ENCODE measurements at regions not wholly inside any gene's neighbourhood (a gene's known extent, or its start where the extent isn't known, plus 50 kb on each side); places are given as distances from the start of the nearest gene placed in this dataset.

GRCh38 chr18:61727241-61728193 lies 165.3 kb downstream of the RNF152 start:
- no peak for DNase-seq

GRCh38 chr18:61724532-61724931 lies 168.3 kb downstream of the RNF152 start:
- no peak for DNase-seq

GRCh38 chr18:61722247-61722646 lies 170.6 kb downstream of the RNF152 start:
- no peak for DNase-seq

GRCh38 chr18:61720496-61720895 lies 172.3 kb downstream of the RNF152 start:
- DNase-seq, result no peak

GRCh38 chr18:61719671-61720070 lies 173.1 kb downstream of the RNF152 start:
- DNase-seq, result peak; percentile 8

- DNase-seq, result no peak
Observed at GRCh38 chr18:61718944-61719343, 173.9 kb downstream of the RNF152 start.

- no peak for DNase-seq
Observed at GRCh38 chr18:61714421-61714820, 178.4 kb downstream of the RNF152 start.

GRCh38 chr18:61713502-61713901 lies 179.3 kb downstream of the RNF152 start:
- DNase-seq, result no peak

- DNase-seq, result no peak
Observed at GRCh38 chr18:61710082-61710620, 182.7 kb downstream of the RNF152 start.

- no peak for DNase-seq
Observed at GRCh38 chr18:61706276-61706915, 186.4 kb downstream of the RNF152 start.

- DNase-seq, result no peak
Observed at GRCh38 chr18:61703508-61703907, 189.3 kb downstream of the RNF152 start.

- DNase-seq, result no peak
Observed at GRCh38 chr18:61702007-61702406, 190.8 kb downstream of the RNF152 start.

- DNase-seq, result no peak
Observed at GRCh38 chr18:61699397-61700110, 193.3 kb downstream of the RNF152 start.

- DNase-seq, result no peak
Observed at GRCh38 chr18:61697306-61697909, 195.4 kb downstream of the RNF152 start.

GRCh38 chr18:61694236-61694635 lies 198.6 kb downstream of the RNF152 start:
- DNase-seq, result no peak

- DNase-seq, result no peak
Observed at GRCh38 chr18:61690418-61691138, 202.2 kb downstream of the RNF152 start.

- DNase-seq, result no peak
Observed at GRCh38 chr18:61687317-61687716, 205.5 kb downstream of the RNF152 start.

GRCh38 chr18:61683856-61684255 lies 209.0 kb downstream of the RNF152 start:
- no peak for DNase-seq

- no peak for DNase-seq
Observed at GRCh38 chr18:61681065-61681464, 211.7 kb downstream of the RNF152 start.

GRCh38 chr18:61679836-61680235 lies 213.0 kb downstream of the RNF152 start:
- DNase-seq, result no peak

- no peak for DNase-seq
Observed at GRCh38 chr18:61677435-61677970, 215.3 kb downstream of the RNF152 start.

Data from MV-4-11 (cell line).